K562 (cell line): ENCODE measurements at regions not wholly inside any gene's neighbourhood (a gene's known extent, or its start where the extent isn't known, plus 50 kb on each side); places are given as distances from the start of the nearest gene placed in this dataset.

Experiments used
- CBFB ChIP-seq: sonication (generic); formaldehyde crosslinking; IDR thresholded peaks from 2 replicates; pipeline ENCODE4 v1.4.0; 2020; ENCODE audit warnings: mild to moderate bottlenecking, missing genetic modification reagents
- CXXC5 ChIP-seq: fragments of 250-450 bp; sonication (Bioruptor Pico); IDR thresholded peaks from 2 replicates; pipeline ENCODE4 v1.8.0; 2022; ENCODE audit warnings: inconsistent platforms, mild to moderate bottlenecking, moderate library complexity
- DPF2 ChIP-seq: fragments of 450-650 bp; IDR thresholded peaks from 2 replicates; pipeline ENCODE4 v1.6.1; 2016
- FOXJ2 ChIP-seq: fragments of 200-800 bp; sonication (Bioruptor generic); IDR thresholded peaks from 2 replicates; pipeline ENCODE4 v1.6.1; 2016; ENCODE audit warnings: missing genetic modification characterization, missing compliant biosample characterization
- FOXP1 ChIP-seq: sonication (generic); formaldehyde crosslinking; IDR thresholded peaks from 2 replicates; pipeline ENCODE4 v1.8.0; 2022; ENCODE audit warnings: mild to moderate bottlenecking, missing genetic modification reagents
- GABPA ChIP-seq: fragments of 200-800 bp; sonication (Bioruptor generic); conservative IDR thresholded peaks from 2 replicates; pipeline ENCODE4 v1.6.1; 2016; ENCODE audit warnings: low read depth, missing genetic modification characterization, missing compliant biosample characterization
- HDAC6 ChIP-seq: IDR thresholded peaks from 2 replicates; pipeline ENCODE4 v1.6.1; 2012; ENCODE audit warnings: low read depth, mild to moderate bottlenecking, control low read depth, inconsistent platforms, low read length, moderate library complexity
- HEY1 ChIP-seq: fragments of 250-450 bp; sonication (Bioruptor Pico); IDR thresholded peaks from 2 replicates; pipeline ENCODE4 v1.5.0; 2020; ENCODE audit warnings: mild to moderate bottlenecking, moderate library complexity, borderline replicate concordance
- HMGN3 ChIP-seq: IDR thresholded peaks from 2 replicates; pipeline ENCODE4 v1.6.1; 2011; ENCODE audit warnings: borderline replicate concordance, low read depth, mild to moderate bottlenecking, mixed read lengths, low read length; ENCODE audit not compliant: insufficient read length; ENCODE audit errors: extremely low read depth
- LEF1 ChIP-seq: fragments of 450-650 bp; IDR thresholded peaks from 2 replicates; pipeline ENCODE4 v1.6.1; 2016; ENCODE audit warnings: mild to moderate bottlenecking
- MEF2A ChIP-seq: IDR thresholded peaks from 2 replicates; pipeline ENCODE4 v1.6.1; 2011; ENCODE audit warnings: low read depth, mild to moderate bottlenecking, low read length, moderate library complexity; ENCODE audit not compliant: control insufficient read depth
- MNT ChIP-seq, 2 experiments: fragments of 450-650 bp; conservative IDR thresholded peaks; 2 replicates each; pipeline ENCODE4 v1.6.1; 2017; ENCODE audit warnings: mild to moderate bottlenecking in 2 of 2, moderate library complexity in 2 of 2
- PML ChIP-seq: IDR thresholded peaks from 2 replicates; pipeline ENCODE4 v1.6.1; 2012; ENCODE audit warnings: low read length, inconsistent platforms
- PRDM10 ChIP-seq: fragments of 450-650 bp; IDR thresholded peaks from 2 replicates; pipeline ENCODE4 v1.6.1; 2018; ENCODE audit not compliant: partially characterized antibody
- TSC22D4 ChIP-seq: fragments of 450-650 bp; IDR thresholded peaks from 2 replicates; pipeline ENCODE4 v1.6.1; 2016; ENCODE audit warnings: missing genetic modification characterization, missing biosample characterization, control low read depth
- ZC3H11A ChIP-seq: IDR thresholded peaks from 2 replicates; pipeline ENCODE4 v1.6.1; 2012; ENCODE audit warnings: low read depth, low read length, improper control_type of control experiment
- ZNF140 ChIP-seq: fragments of 250-450 bp; sonication (Bioruptor Pico); IDR thresholded peaks from 2 replicates; pipeline ENCODE4 v1.8.0; 2021; ENCODE audit warnings: moderate library complexity, mild to moderate bottlenecking, inconsistent platforms
- ZNF224 ChIP-seq: sonication (generic); formaldehyde crosslinking; IDR thresholded peaks from 2 replicates; pipeline ENCODE4 v1.8.0; 2022; ENCODE audit warnings: mild to moderate bottlenecking, missing genetic modification reagents
- ZNF263 ChIP-seq: sonication (generic); formaldehyde crosslinking; IDR thresholded peaks from 2 replicates; pipeline ENCODE4 v1.8.0; 2022; ENCODE audit warnings: mild to moderate bottlenecking, missing genetic modification reagents, borderline replicate concordance
- ZNF324 ChIP-seq: fragments of 250-450 bp; sonication (Bioruptor Pico); IDR thresholded peaks from 2 replicates; pipeline ENCODE4 v1.4.0; 2020; ENCODE audit warnings: mild to moderate bottlenecking
- ZNF511 ChIP-seq: sonication (generic); formaldehyde crosslinking; IDR thresholded peaks from 2 replicates; pipeline ENCODE4 v1.8.0; 2022; ENCODE audit warnings: mild to moderate bottlenecking, missing genetic modification reagents
- TF ChIP-seq, protein P1 (sequence below): sonication (generic); formaldehyde crosslinking; IDR thresholded peaks from 2 replicates; pipeline ENCODE4 v1.5.0; 2020; ENCODE audit warnings: missing genetic modification reagents

DNA sequence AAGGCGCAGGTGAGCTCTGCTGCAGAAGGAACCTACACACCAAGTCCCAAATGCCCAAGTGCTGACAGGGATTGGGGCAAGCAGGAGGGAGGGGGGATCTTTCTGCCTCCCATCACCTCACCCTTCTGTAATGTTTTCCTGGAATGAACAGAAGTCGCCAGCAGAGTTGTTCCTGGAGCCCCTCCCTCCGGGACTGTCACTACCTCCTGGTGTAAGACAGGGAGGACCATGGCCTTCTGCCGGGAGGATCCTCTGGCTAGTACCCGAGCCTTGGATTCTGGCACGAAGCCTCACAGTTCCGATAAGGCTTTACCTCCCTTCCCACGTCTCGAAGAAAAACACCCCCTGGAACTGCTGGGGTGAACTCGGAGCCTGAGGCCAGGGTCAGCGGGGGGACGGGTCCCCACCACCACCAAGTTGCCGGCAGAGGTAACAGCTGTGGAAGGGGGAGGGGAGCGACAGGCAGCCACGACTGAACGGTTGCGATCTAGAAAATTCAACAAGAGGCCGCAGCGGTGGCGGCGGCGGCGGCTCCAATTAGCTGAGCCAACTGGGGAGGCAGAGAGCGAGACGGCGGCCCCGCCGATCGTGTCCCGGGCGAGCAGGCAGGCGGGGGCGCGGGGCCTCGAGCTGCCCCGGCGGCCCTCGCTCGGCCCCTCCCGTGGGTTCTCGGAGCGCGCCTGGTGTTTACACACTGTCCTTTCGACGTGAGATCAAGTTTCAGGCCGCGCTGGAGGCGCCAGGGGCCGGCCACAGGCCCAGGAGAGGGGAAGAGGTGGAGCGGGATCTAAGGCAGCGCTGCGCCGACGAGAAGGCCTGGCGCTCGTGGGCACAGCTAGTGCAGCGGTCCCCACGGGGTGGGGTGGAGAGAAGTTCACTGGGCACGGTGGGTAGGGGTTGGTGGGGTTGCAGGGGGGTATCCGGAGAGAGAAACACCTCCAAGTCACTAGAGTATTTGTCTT lies 53.7 kb upstream of the BCOR start (continued):
- TF ChIP-seq PRDM10, result no peak
- no peak for TF ChIP-seq MEF2A
- no peak for TF ChIP-seq ZNF324
- TF ChIP-seq TSC22D4 (tag), result no peak
- no peak for TF ChIP-seq ZNF140 (CRISPR knock-in tag)
- peak; percentile 44; the same call in 1 of the 2 replicates for TF ChIP-seq CXXC5
- no peak for TF ChIP-seq FOXJ2 (tag)
- TF ChIP-seq ZC3H11A, result no peak
- no peak for TF ChIP-seq GABPA
- TF ChIP-seq HEY1 (CRISPR knock-in tag), result no peak
- no peak for TF ChIP-seq CBFB (CRISPR knock-in tag)
- peak; percentile 46 for TF ChIP-seq HMGN3
- TF ChIP-seq LEF1, result no peak
- TF ChIP-seq, protein P1, sequence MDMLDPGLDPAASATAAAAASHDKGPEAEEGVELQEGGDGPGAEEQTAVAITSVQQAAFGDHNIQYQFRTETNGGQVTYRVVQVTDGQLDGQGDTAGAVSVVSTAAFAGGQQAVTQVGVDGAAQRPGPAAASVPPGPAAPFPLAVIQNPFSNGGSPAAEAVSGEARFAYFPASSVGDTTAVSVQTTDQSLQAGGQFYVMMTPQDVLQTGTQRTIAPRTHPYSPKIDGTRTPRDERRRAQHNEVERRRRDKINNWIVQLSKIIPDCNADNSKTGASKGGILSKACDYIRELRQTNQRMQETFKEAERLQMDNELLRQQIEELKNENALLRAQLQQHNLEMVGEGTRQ (CRISPR knock-in tag), result no peak
- no peak for TF ChIP-seq MNT (conservative IDR thresholded peaks at IDR 0.05)
- no peak for TF ChIP-seq ZNF224
- TF ChIP-seq ZNF511 (CRISPR knock-in tag), result no peak
- TF ChIP-seq FOXP1 (CRISPR knock-in tag), result peak; percentile 16; the same call in 1 of the 2 replicates
- TF ChIP-seq DPF2, result no peak
- TF ChIP-seq PML, result 0 out of 2 replicates have a peak, but pooled peaks have one; percentile 27
- TF ChIP-seq ZNF263 (CRISPR knock-in tag), result peak; percentile 91
- TF ChIP-seq HDAC6, result no peak
